ENCODE measurements at regions not wholly inside any gene's neighbourhood (a gene's known extent, or its start where the extent isn't known, plus 50 kb on each side); places are given as distances from the start of the nearest gene placed in this dataset.

DNA sequence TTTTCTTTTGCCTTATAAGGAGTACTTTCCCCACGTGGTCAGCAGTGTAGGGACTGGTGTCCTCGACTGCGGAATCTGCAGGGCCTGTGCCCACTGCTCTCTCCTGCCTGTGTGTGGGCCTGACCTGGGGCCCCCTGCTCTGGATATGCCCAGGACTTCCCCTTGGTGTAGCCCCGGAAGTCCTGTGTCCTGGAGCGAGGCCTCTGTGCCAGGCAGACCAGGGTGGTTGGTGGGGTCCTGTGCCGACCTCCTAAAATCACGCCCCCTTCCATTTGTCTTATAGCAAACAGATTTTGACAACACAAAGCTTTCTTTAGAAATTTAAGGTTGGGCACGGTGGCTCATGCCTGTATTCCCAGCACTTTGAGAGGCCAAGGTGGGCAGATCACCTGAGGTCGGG, 64.2 kb downstream of the DLL1 start:
- no TSS peak for BruUV-seq (replicated peaks)
- CTCF ChIA-PET, result no interaction called here
- no peaks in the 10 kb centered on the region for H3K9me1 ChIP-seq (replicated peaks; ENCODE audit: control insufficient read depth, extremely low read depth, insufficient read depth, low read length)
- dilution Hi-C loops (cut with MboI; ENCODE audit: extremely low pct_ligation_motif_present, low sequenced_read_pairs) (no loop called here), intact Hi-C loops (cut with micrococcal nuclease) (no loop called here)
- POLR2A ChIA-PET, result no interaction called here
- H3K4me1 ChIP-seq (ENCODE audit: control insufficient read depth, extremely low read depth, insufficient read depth, low read length), result no peaks in the 10 kb centered on the region
- no peak overlapping the region for H3K27ac ChIP-seq (ENCODE audit: insufficient read depth, low read depth, low read length)
- H3K4me3 ChIP-seq (replicated peaks in 1 of 3; ENCODE audit: insufficient read depth in 1 of 3, low read depth in 1 of 3, low read length in 3 of 3), result no peak overlapping the region
- TF ChIP-seq JUN (IDR thresholded peaks at IDR 0.05; ENCODE audit: borderline replicate concordance, insufficient read depth, insufficient read length, low read depth), result no peak
- TF ChIP-seq MYC (IDR thresholded peaks at IDR 0.05; ENCODE audit: low read depth, low read length), result no peak
- TF ChIP-seq POLR2A (IDR thresholded peaks at IDR 0.05; ENCODE audit: low read depth, low read length), result no peak
- TF ChIP-seq GATA2 (IDR thresholded peaks at IDR 0.05; ENCODE audit: insufficient read depth, insufficient read length, low read depth, low read length), result no peak
- TF ChIP-seq EZH2 (IDR thresholded peaks at IDR 0.05; ENCODE audit: borderline replicate concordance, low read depth, low read length, severe bottlenecking), result no peak
- no peak for TF ChIP-seq FOS (IDR thresholded peaks at IDR 0.05; ENCODE audit: borderline replicate concordance, insufficient read depth, low read length)
- TF ChIP-seq, protein P1, sequence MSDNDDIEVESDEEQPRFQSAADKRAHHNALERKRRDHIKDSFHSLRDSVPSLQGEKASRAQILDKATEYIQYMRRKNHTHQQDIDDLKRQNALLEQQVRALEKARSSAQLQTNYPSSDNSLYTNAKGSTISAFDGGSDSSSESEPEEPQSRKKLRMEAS (IDR thresholded peaks at IDR 0.05; ENCODE audit: insufficient read depth, insufficient read length), result no peak
- TF ChIP-seq, protein P2, sequence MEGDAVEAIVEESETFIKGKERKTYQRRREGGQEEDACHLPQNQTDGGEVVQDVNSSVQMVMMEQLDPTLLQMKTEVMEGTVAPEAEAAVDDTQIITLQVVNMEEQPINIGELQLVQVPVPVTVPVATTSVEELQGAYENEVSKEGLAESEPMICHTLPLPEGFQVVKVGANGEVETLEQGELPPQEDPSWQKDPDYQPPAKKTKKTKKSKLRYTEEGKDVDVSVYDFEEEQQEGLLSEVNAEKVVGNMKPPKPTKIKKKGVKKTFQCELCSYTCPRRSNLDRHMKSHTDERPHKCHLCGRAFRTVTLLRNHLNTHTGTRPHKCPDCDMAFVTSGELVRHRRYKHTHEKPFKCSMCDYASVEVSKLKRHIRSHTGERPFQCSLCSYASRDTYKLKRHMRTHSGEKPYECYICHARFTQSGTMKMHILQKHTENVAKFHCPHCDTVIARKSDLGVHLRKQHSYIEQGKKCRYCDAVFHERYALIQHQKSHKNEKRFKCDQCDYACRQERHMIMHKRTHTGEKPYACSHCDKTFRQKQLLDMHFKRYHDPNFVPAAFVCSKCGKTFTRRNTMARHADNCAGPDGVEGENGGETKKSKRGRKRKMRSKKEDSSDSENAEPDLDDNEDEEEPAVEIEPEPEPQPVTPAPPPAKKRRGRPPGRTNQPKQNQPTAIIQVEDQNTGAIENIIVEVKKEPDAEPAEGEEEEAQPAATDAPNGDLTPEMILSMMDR (IDR thresholded peaks at IDR 0.05; ENCODE audit: extremely low read depth in 1 of 2, insufficient read depth in 1 of 2, low read depth in 1 of 2, low read length in 2 of 2), result no peak
- no peak for TF ChIP-seq POLR2AphosphoS5 (IDR thresholded peaks at IDR 0.05; ENCODE audit: insufficient read depth, low read depth, low read length)
- DNase-seq (ENCODE audit: low read depth, low spot score) (no peak), FAIRE-seq (no peak)
- H3K36me3 ChIP-seq (ENCODE audit: control insufficient read depth in 2 of 2, extremely low read depth in 1 of 2, insufficient read depth in 2 of 2, low read length in 2 of 2), result no peaks in the 10 kb centered on the region
- no peak overlapping the region for H2AFZ ChIP-seq (ENCODE audit: low read depth, low read length)
- H3K9ac ChIP-seq (replicated peaks; ENCODE audit: extremely low read depth, insufficient read depth, low read length), result no peak overlapping the region
- H3K27me3 ChIP-seq (ENCODE audit: control insufficient read depth in 2 of 2, insufficient read depth in 2 of 2, low read length in 2 of 2), result peaks cover 0 to 3% of the 10 kb centered on the region in 2 experiments
- H3K4me2 ChIP-seq (ENCODE audit: insufficient read depth, low read length), result no peak overlapping the region
- no peaks in the 10 kb centered on the region for H3K79me2 ChIP-seq (ENCODE audit: control insufficient read depth, insufficient read depth, low read length)
- H4K20me1 ChIP-seq (replicated peaks; ENCODE audit: control insufficient read depth, extremely low read depth, insufficient read depth, low read length), result no peaks in the 10 kb centered on the region
- H3K9me3 ChIP-seq (replicated peaks; ENCODE audit: control insufficient read depth, insufficient read depth, low read length), result no peaks in the 10 kb centered on the region
